ENCODE measurements at regions not wholly inside any gene's neighbourhood (a gene's known extent, or its start where the extent isn't known, plus 50 kb on each side); places are given as distances from the start of the nearest gene placed in this dataset.

DNA sequence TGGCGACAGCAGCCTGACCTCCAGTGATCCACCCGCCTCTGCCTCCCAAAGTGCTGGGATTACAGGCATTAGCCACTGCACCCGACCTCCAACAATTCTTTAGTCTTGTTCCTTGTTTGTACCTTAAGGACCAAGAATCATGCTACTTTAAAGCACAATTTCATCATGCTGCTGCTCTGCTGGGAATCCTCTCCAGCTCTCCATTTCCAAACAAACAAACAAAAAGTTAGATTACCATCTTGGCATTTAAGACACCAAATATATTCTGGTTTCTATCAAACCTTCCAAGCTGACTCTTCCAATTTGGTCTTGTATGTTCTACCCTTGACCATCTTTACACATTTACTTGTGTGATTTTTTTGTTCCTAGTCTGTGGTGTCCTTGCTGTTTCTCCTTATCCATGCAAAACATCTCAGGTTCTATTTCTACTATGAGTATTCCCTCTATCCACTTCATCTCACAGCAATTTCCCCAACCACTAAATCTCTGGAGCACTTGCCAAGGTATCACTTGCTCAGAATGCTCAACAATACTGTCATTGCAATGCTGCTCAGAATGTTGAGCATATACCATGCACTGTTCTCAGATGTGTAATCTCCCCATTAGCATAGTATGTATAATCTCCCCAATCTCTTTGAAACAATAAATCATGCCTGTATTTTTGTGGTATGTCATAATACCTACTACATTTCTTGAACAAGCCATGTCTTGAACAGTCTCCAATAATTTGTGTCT lies 73.2 kb upstream of the GALNT5 start:
- intact Hi-C loops (cut with DNase I): no loop called here
- DNase-seq (ENCODE audit: missing footprints) (no peak), ATAC-seq (no peak)

- DNase-seq (ENCODE audit: missing footprints) (no peak), ATAC-seq (no peak)
- intact Hi-C loops (cut with DNase I): no loop called here
Observed at GRCh38 chr2:157185476-157186227, 71.9 kb upstream of the GALNT5 start.

GRCh38 chr2:157190151-157190550 lies 67.4 kb upstream of the GALNT5 start:
- no peak for ATAC-seq
- intact Hi-C loops (cut with DNase I): loop anchor here (5.0 to 10.0 kb wide), 3 partner anchors 135 to 1813 kb away; no protein-coding TSS in a partner anchor
- DNase-seq (ENCODE audit: missing footprints): no peak

DNA sequence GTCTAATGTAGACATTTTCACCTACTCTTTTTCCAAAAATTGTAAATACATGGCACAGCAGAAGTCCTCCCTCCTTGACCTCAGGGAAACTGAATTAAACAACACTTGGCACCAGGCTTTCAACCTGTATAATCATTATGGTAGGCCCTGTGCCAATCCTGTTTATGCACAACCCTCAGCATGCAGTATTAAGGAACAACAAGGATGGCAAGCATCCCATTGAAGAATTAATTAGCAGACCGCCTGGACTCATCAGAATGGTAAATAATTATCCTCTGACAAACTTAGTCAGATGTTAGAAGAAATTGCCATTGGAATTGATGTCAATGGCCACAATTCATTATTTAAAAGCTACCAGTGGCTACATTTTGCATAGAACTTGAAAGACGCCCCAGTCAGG lies 66.3 kb upstream of the GALNT5 start:
- DNase-seq (ENCODE audit: missing footprints) (no peak), ATAC-seq (no peak)
- intact Hi-C loops (cut with DNase I): loop anchor here (5.0 to 10.0 kb wide), 3 partner anchors 136 to 1814 kb away; no protein-coding TSS in a partner anchor

DNA sequence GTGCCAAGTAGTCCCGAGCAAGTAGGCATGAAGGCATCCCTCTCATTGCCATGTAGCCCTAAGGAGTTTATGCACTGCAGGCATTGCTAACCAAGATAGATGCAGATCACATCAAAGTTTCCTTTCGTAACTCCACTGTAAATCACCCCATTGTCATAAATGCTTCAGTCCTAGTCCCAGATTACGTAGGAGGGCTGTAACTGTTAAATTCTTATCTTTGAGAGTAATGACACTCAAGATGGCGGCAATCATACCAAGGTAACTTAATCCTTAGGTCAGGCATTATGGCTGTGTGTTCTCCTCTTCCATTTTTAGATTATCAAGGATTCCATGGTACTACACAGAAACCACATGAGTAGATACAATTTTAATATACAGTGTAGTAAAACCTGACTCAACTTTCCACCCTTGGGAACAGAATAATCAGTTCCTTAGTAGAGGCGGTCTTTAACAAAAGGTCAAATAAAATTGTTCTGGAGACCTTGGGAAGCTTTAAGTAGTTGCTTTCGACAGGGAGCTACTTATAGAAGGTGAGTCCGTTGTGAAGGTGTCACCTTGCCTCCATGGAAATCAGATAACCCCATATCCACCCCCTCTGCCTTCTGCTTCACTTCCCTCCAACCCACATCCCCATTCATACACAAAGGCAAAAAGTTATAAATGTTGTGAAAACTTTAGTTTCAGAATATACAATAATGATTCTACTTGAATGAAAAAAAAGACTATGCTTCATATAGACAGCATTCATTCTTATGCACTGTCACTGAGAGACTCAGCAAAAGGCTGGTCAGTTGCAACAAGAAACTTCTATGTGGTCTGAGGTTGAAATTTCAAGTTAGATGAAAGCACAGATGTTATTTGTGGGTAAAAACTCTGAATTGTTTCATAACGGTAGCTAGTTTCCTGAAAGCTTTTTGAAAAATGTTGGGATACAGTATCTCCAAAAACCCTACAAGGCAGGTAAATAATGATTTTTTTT lies 64.8 kb upstream of the GALNT5 start:
- intact Hi-C loops (cut with DNase I): loop anchor here (5.0 to 10.0 kb wide), 3 partner anchors 138 to 1815 kb away; no protein-coding TSS in a partner anchor
- ATAC-seq (no peak), DNase-seq (ENCODE audit: missing footprints) (no peak)

GRCh38 chr2:157193461-157193860 lies 64.0 kb upstream of the GALNT5 start:
- intact Hi-C loops (cut with DNase I): loop anchor here (5.0 to 10.0 kb wide), 3 partner anchors 139 to 1816 kb away; no protein-coding TSS in a partner anchor
- ATAC-seq (no peak), DNase-seq (ENCODE audit: missing footprints) (no peak)

GRCh38 chr2:157194097-157194688 lies 63.3 kb upstream of the GALNT5 start:
- ATAC-seq (no peak), DNase-seq (ENCODE audit: missing footprints) (no peak)
- intact Hi-C loops (cut with DNase I): loop anchor here (5.0 to 10.0 kb wide), 3 partner anchors 139 to 1817 kb away; no protein-coding TSS in a partner anchor

GRCh38 chr2:157194844-157195243 lies 62.7 kb upstream of the GALNT5 start:
- intact Hi-C loops (cut with DNase I): loop anchor here (5.0 to 10.0 kb wide), 3 partner anchors 140 to 1818 kb away; no protein-coding TSS in a partner anchor
- ATAC-seq (no peak), DNase-seq (ENCODE audit: missing footprints) (no peak)

GRCh38 chr2:157196956-157197355 lies 60.5 kb upstream of the GALNT5 start:
- intact Hi-C loops (cut with DNase I): loop anchor here (10.0 kb wide), 2 partner anchors 142 to 302 kb away; no protein-coding TSS in a partner anchor
- ATAC-seq: no peak
- no peak for DNase-seq (ENCODE audit: missing footprints)

- intact Hi-C loops (cut with DNase I): loop anchor here (10.0 kb wide), 2 partner anchors 143 to 303 kb away; no protein-coding TSS in a partner anchor
- ATAC-seq (no peak), DNase-seq (ENCODE audit: missing footprints) (no peak)
Observed at GRCh38 chr2:157197848-157198247, 59.7 kb upstream of the GALNT5 start.

GRCh38 chr2:157203651-157204050 lies 53.9 kb upstream of the GALNT5 start:
- ATAC-seq (no peak), DNase-seq (ENCODE audit: missing footprints) (no peak)
- intact Hi-C loops (cut with DNase I): no loop called here

GRCh38 chr2:157204401-157204800 lies 53.1 kb upstream of the GALNT5 start:
- ATAC-seq: no peak
- intact Hi-C loops (cut with DNase I): no loop called here
- no peak for DNase-seq (ENCODE audit: missing footprints)

- intact Hi-C loops (cut with DNase I): no loop called here
- no peak for DNase-seq (ENCODE audit: missing footprints)
- no peak for ATAC-seq
Observed at GRCh38 chr2:157206916-157207315, 50.6 kb upstream of the GALNT5 start.

All from Right ventricle myocardium inferior (tissue), 1 donor.